Dendritic cell treated with granulocyte-macrophage colony-stimulating factor and Interleukin-4, amounts not matched to agents 40 ng/mL and 50 ng/mL, for 4 days (primary cell): ENCODE measurements at regions not wholly inside any gene's neighbourhood (a gene's known extent, or its start where the extent isn't known, plus 50 kb on each side); places are given as distances from the start of the nearest gene placed in this dataset.

Source experiments
- H3K27ac Mint-ChIP-seq: one replicate; pipeline ENCODE4 v1.8.0; 2022; ENCODE audit warnings: mild to moderate bottlenecking, mixed read lengths
- H3K27me3 Mint-ChIP-seq: one replicate; pipeline ENCODE4 v1.8.0; 2022; ENCODE audit warnings: mild to moderate bottlenecking, mixed read lengths
- H3K36me3 Mint-ChIP-seq: one replicate; pipeline ENCODE4 v1.8.0; 2022; ENCODE audit warnings: low read depth, mixed read lengths
- H3K4me1 Mint-ChIP-seq: one replicate; pipeline ENCODE4 v1.8.0; 2022; ENCODE audit warnings: low read depth, mixed read lengths
- H3K4me3 Mint-ChIP-seq: one replicate; pipeline ENCODE4 v1.8.0; 2022; ENCODE audit warnings: mild to moderate bottlenecking, moderate library complexity, mixed read lengths
- H3K9me3 Mint-ChIP-seq: one replicate; pipeline ENCODE4 v1.8.0; 2022; ENCODE audit warnings: mixed read lengths
- intact Hi-C: fragments of 100-400 bp; cut with micrococcal nuclease; formaldehyde crosslinking; loops from one replicate; pipeline ENCODE4 v1.15.0; 2022

DNA sequence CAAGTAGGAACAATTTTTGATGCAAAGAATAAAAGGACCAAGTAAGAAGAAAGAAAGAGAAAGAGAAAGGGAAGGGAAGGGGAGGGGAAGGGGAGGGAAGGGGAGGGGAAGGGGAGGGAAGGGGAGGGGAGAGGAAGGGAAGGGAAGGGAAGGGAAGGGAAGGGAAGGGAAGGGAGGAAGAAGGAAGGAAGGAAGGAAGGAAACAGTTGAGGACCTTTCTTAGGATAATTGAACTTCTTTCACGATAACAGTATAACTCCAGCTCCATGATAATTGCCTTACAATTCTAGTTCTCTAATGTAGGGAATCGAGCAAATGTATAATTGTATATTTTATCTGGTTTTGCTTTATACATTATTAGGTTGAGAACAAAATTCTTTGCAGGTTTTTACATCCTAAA is 556.2 kb upstream of the PCDH10 start:
- Mint-ChIP-seq H3K4me1 (no peaks in the 10 kb centered on the region), H3K27ac (no peak overlapping the region), H3K9me3 (no peaks in the 10 kb centered on the region), H3K4me3 (no peak overlapping the region), H3K36me3 (no peaks in the 10 kb centered on the region), H3K27me3 (no peaks in the 10 kb centered on the region)
- intact Hi-C loops, result no loop called here

DNA sequence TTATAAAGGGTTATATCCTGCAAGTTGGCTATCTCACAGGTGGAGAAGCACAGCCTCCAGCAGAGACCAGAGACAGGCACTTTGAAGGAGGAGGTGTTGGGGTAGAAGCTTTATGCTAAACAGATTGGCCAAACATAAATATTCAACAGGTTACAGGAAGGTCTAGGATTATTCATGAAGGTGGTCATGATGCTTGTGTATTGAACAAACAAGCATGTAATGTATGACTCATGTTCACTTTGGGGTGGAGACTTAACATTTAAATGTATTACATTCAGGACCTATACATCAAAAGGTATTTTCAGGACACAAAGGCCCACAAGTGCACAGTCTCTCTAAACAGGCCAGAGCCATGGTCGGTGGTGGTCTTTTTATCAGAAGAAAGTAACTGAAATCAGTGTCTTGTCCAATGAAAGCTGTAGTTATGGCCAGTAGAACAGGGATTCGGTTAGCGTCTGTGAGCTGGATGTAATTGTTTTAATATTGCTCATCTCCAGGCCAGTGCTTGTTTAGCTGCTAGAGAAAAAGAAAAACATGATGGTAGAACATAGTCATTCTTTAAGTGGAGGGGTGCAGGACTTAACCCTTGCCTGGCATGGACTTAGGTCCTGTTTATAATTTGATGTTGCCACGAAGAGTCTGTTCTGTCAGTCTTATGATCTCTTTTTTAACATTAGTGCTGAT is 555.2 kb upstream of the PCDH10 start:
- Mint-ChIP-seq H3K27ac (no peak overlapping the region), H3K36me3 (no peaks in the 10 kb centered on the region), H3K27me3 (no peaks in the 10 kb centered on the region), H3K4me3 (no peak overlapping the region), H3K9me3 (no peaks in the 10 kb centered on the region), H3K4me1 (no peaks in the 10 kb centered on the region)
- intact Hi-C loops, result no loop called here

DNA sequence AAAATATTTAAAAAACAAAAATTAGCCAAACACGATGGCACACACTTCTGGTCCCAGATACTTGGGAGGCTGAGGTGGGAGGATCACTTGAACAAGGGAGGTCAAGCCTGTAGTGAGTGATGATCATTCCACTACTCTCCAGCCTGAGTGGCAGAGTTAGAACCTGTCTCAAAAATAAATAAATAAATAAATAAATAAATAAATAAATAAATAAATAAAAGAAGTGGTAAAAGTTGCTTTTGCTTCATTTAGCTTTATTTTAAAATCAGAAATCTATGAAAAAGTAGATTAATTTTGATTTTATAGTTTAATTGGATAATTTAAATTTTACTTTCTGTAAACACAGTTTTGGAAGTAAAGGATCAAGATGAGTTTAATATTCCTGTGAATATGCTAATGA is 552.9 kb upstream of the PCDH10 start:
- Mint-ChIP-seq H3K27ac (no peak overlapping the region), H3K9me3 (no peaks in the 10 kb centered on the region), H3K4me1 (no peaks in the 10 kb centered on the region), H3K27me3 (no peaks in the 10 kb centered on the region), H3K4me3 (no peak overlapping the region), H3K36me3 (no peaks in the 10 kb centered on the region)
- intact Hi-C loops, result no loop called here

DNA sequence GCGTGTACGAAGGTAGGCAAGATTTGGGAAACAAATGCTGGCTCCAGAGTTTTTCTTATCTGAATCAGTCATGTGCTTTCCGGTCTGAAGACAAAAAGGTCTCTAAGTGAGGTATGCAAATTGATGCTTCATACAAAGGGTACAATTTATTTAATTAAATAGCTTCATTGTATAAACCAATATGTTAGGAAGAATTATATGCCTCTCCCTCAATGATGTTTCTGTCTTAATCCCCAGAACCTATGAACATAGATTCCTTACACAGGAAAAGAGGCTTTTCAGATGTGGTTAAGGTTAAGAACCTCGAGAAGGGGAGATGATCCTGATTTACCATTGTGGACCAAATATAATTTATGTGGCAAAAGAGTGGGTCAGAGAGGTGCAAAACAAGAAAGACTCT is 543.5 kb upstream of the PCDH10 start:
- Mint-ChIP-seq H3K36me3 (no peaks in the 10 kb centered on the region), H3K27me3 (no peaks in the 10 kb centered on the region), H3K4me1 (no peaks in the 10 kb centered on the region), H3K9me3 (no peaks in the 10 kb centered on the region), H3K4me3 (no peak overlapping the region), H3K27ac (no peak overlapping the region)
- intact Hi-C loops, result no loop called here

DNA sequence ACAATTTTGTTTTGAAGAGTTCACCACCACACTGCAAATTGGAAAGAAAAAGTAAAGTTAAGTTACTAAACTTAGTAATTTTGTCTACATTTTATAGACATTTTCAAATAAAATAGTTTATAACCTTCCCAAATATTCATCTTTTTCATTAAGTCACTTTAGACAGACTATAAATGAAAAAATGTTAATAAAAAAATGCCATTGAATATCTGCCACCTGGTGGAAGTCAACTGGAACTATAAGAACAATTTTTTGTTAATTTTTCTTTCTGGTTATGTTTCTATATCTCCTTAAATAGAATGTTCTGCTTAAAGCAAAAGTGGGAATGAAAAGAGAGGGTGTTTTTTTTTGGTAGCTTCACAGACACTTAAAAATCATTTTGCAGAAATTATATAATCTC is 534.4 kb upstream of the PCDH10 start:
- no peak overlapping the region for H3K4me3 Mint-ChIP-seq
- intact Hi-C loops, result no loop called here
- no peaks in the 10 kb centered on the region for H3K27me3 Mint-ChIP-seq
- no peaks in the 10 kb centered on the region for H3K36me3 Mint-ChIP-seq
- no peaks in the 10 kb centered on the region for H3K9me3 Mint-ChIP-seq
- H3K4me1 Mint-ChIP-seq, result no peaks in the 10 kb centered on the region
- no peak overlapping the region for H3K27ac Mint-ChIP-seq

DNA sequence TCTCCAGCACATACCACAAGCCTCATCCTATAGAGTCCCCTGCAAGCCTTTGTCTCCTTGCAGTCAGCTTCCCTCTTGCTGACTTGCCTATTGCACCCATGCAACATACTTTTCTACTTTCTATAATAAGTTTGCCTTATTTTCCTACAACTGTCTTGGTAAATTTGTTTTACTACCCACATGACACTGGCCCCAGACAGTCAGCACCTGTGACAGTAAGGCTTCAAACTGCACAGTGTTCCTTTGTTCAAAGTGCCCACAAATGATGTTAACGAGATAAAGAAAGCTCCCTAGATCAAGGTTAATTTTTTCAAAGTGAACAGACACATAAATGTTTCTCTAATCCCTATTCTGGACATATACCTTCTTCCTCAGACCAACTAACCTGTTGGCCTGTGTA is 529.1 kb upstream of the PCDH10 start:
- intact Hi-C loops, result no loop called here
- H3K9me3 Mint-ChIP-seq, result no peaks in the 10 kb centered on the region

DNA sequence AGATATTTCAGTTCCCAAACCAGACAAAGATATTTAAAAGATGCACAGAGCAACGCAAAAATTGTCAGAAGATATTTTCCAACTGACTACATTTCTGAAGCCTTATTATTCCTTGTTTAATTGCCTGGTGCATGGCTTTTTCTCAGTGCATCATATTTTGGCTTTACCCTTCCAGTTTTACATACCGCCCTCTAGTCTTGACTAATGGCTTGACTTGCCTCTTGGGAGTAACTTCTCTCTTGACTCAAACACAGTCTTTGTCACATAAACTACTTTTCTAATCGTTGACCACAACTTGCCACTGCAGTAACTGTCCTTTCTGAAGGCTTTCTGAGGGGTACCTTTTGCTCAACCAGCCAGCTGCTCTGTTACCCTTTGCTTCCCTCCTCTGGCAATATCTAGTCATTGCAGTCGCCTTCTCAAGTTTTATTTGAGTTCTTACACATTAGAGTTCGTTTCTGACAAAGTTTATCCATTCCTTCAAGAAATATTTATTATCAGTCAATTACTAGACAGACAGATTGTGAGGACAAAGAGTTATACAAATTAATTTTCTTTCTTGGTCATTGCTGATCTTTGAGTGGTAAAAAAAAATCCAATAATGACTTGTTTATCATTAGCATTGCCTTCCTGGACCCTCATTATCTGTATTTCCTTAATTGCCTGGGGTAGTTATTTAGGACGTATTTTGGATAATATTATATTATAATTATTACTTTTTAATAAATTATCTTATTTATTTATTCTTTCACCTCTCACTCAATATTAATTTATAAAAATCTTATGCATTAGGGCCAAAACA is 506.9 kb upstream of the PCDH10 start:
- Mint-ChIP-seq H3K36me3 (no peaks in the 10 kb centered on the region), H3K9me3 (no peaks in the 10 kb centered on the region), H3K4me3 (no peak overlapping the region), H3K27ac (no peak overlapping the region), H3K4me1 (no peaks in the 10 kb centered on the region), H3K27me3 (no peaks in the 10 kb centered on the region)
- intact Hi-C loops, result no loop called here

More for the DNA sequence above, 529.1 kb upstream of the PCDH10 start:
- Mint-ChIP-seq H3K4me1 (no peaks in the 10 kb centered on the region), H3K4me3 (no peak overlapping the region), H3K27me3 (no peaks in the 10 kb centered on the region), H3K27ac (no peak overlapping the region), H3K36me3 (no peaks in the 10 kb centered on the region)

DNA sequence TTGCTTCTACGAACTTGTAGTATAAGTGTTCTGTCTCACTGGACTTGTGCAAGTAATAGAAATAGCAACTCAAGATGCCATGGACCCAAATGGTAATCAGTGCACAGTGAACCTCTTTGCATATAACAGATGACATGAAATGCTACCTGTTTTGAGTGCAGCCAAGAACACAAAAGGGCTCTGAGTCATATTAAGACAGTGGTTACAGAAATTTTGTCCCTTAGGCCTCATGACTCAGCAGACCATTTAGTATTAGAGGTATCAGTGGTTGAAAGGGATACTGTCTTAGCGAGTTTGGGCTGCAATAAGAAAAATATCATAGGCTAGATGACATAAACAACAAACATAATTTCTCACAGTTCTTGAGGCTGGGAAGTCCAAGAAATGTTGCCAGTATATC is 502.9 kb upstream of the PCDH10 start:
- intact Hi-C loops, result no loop called here
- Mint-ChIP-seq H3K9me3 (no peaks in the 10 kb centered on the region), H3K27ac (no peak overlapping the region), H3K36me3 (no peaks in the 10 kb centered on the region), H3K27me3 (no peaks in the 10 kb centered on the region), H3K4me1 (no peaks in the 10 kb centered on the region), H3K4me3 (no peak overlapping the region)

DNA sequence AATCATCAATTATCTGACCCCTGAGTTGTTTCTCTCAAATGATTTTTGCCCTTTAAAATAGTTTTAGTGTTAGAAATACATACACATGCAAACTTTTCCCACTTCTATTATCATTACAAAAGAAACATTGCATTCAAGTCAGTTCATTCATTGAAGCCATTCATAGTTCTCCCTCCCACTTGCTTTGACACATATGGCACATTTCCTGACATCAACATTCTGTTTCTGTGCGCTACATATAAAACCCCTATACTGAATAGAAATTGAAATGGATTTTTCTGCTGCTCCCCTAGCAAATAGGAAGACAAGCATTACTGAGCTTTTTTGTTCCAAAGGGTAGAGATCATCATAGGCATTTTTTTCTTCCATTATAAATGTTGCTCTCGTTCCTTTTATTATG is 497.9 kb upstream of the PCDH10 start:
- H3K27ac Mint-ChIP-seq, result no peak overlapping the region
- H3K27me3 Mint-ChIP-seq, result no peaks in the 10 kb centered on the region
- intact Hi-C loops, result no loop called here
- H3K4me3 Mint-ChIP-seq, result no peak overlapping the region
- H3K36me3 Mint-ChIP-seq, result no peaks in the 10 kb centered on the region
- no peaks in the 10 kb centered on the region for H3K4me1 Mint-ChIP-seq
- no peaks in the 10 kb centered on the region for H3K9me3 Mint-ChIP-seq

DNA sequence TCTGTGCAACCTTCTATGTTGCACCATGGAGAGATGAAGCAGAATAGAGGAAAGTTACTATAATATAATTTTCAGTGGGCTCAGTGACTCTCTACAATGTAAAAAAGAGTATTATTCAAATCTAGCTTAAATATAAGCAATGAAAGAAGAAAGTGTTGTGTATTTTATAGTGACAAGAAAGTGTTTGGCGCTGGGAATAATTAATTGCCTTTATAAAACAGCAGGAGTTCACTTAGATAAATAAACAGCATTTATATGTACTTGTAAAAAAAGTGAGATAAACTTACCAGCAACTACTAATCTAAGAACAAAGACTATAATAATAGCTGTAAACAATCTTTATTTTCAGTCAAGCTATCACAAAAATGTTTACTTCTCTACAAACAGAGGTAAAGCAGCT is 488.9 kb upstream of the PCDH10 start:
- intact Hi-C loops, result no loop called here
- no peaks in the 10 kb centered on the region for H3K27me3 Mint-ChIP-seq
- H3K4me3 Mint-ChIP-seq, result no peak overlapping the region

DNA sequence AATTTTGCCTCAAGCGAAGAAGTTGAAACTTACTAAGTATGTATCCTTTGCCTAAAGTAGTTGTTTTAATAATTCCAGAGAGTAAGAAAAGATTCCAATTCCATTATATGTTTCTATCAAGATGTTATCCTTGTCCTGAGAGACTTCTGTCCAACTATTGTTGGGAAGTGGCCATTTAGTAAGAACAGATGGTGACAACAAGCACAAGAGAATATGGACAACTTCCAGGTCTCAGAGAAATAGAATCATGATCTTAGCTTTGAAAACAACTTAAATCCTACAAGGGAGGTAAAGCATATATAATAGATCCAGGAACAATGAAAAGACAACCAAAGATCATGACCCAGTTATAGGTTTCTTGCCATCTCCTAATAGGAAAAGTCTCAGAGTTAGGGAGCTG is 486.6 kb upstream of the PCDH10 start:
- no peaks in the 10 kb centered on the region for H3K36me3 Mint-ChIP-seq
- no peak overlapping the region for H3K27ac Mint-ChIP-seq
- peaks cover 8% of the 10 kb centered on the region for H3K9me3 Mint-ChIP-seq
- no peaks in the 10 kb centered on the region for H3K27me3 Mint-ChIP-seq
- intact Hi-C loops, result no loop called here
- H3K4me3 Mint-ChIP-seq, result no peak overlapping the region
- no peaks in the 10 kb centered on the region for H3K4me1 Mint-ChIP-seq

More for the DNA sequence above, 488.9 kb upstream of the PCDH10 start:
- no peaks in the 10 kb centered on the region for H3K4me1 Mint-ChIP-seq
- H3K36me3 Mint-ChIP-seq, result no peaks in the 10 kb centered on the region
- no peak overlapping the region for H3K27ac Mint-ChIP-seq
- peaks cover 8% of the 10 kb centered on the region for H3K9me3 Mint-ChIP-seq

DNA sequence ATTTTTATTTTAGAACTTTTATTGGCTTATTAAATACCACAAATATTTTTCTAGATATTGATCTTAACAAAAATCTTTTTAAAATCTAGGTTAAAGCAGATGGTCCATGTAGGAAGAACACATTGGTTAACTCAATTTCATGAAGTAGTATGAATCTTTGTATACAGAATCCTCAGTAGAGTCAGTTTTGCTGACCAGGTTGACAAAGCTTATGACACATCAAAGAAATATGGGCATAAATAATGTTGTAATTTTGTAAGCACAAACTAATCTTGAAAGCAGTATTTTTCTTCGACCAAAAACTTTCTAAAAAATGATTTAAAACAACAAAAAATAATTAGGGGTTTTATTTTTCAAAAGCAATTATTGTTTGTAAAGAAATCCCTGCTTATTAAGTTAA is 479.3 kb upstream of the PCDH10 start:
- Mint-ChIP-seq H3K27ac (no peak overlapping the region), H3K36me3 (no peaks in the 10 kb centered on the region), H3K9me3 (no peaks in the 10 kb centered on the region), H3K27me3 (no peaks in the 10 kb centered on the region), H3K4me3 (no peak overlapping the region), H3K4me1 (no peaks in the 10 kb centered on the region)
- intact Hi-C loops, result no loop called here

DNA sequence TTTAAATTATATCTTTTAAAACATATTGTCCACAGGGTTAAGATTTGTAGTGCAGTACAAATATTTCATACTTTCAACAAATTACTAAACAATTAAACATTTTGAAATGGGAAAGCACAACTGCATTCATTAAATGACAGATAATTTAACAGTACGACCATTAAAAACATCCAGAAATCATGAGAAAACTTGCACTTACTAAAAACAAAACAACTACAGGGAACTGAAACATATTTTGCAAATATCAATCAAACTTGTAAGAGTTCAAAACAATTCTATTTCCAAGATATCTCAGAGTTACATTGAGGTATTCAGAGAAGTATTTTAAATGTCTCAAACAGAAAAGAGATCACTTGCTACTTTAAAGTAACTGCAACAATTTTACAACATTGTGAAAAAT is 478.5 kb upstream of the PCDH10 start:
- Mint-ChIP-seq H3K36me3 (no peaks in the 10 kb centered on the region), H3K27me3 (no peaks in the 10 kb centered on the region), H3K27ac (no peak overlapping the region), H3K9me3 (no peaks in the 10 kb centered on the region), H3K4me3 (no peak overlapping the region), H3K4me1 (no peaks in the 10 kb centered on the region)
- intact Hi-C loops, result no loop called here

DNA sequence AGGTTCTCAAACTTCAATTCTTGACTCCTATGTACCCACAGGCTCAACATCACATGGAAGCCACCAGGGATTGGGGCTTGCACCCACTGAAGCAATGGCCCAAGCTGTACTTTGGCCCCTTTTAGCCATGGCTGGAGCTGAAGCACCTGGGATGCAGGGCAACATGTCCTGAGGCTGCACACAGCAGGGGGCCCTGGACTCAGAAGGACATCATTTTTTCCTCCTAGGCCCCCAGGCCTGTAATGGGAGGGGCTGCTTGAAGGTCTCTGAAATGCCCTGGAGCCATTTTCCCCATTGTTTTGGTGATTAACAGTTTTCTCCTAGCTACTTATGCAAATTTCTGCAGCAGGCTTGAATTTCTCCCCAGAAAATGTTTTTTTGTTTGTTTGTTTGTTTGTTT is 465.1 kb upstream of the PCDH10 start:
- Mint-ChIP-seq H3K36me3 (no peaks in the 10 kb centered on the region), H3K27ac (no peak overlapping the region), H3K4me1 (no peaks in the 10 kb centered on the region), H3K27me3 (no peaks in the 10 kb centered on the region), H3K4me3 (no peak overlapping the region), H3K9me3 (peaks cover 18% of the 10 kb centered on the region)
- intact Hi-C loops, result no loop called here

DNA sequence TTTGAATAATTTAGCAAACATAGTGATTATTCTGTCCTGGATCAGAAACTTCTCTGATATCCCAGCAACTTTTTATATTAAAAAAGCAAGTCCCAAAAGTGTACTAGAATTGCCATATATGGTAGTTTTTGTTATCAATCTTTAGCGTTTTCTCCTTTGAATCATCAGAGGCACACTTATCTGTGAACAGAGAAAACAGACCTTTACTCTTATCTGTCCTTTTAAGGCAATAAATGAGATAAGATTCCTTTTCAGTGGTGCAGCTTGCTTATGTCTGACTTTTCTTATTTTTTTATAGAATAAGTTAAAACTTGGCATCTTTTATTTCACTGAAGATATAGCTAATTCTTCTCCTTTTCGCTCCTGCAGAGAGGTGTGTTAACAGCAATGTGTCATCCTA is 458.1 kb upstream of the PCDH10 start:
- intact Hi-C loops, result no loop called here
- Mint-ChIP-seq H3K36me3 (no peaks in the 10 kb centered on the region), H3K9me3 (peaks cover 30% of the 10 kb centered on the region), H3K4me1 (no peaks in the 10 kb centered on the region), H3K4me3 (no peak overlapping the region), H3K27me3 (no peaks in the 10 kb centered on the region), H3K27ac (no peak overlapping the region)
